WTC11 (cell line): ENCODE measurements at regions not wholly inside any gene's neighbourhood (a gene's known extent, or its start where the extent isn't known, plus 50 kb on each side); places are given as distances from the start of the nearest gene placed in this dataset.

Experiments used
- FOXP1 ChIP-seq: sonication (generic); formaldehyde crosslinking; IDR thresholded peaks from 2 replicates; pipeline ENCODE4 v1.8.0; 2022; ENCODE audit warnings: missing genetic modification reagents, mild to moderate bottlenecking, moderate library complexity, borderline replicate concordance
- NR2C2 ChIP-seq: sonication (generic); formaldehyde crosslinking; IDR thresholded peaks from 2 replicates; pipeline ENCODE4 v1.8.0; 2022; ENCODE audit warnings: mild to moderate bottlenecking, missing genetic modification reagents
- SOX15 ChIP-seq: fragments of 250-450 bp; sonication (Bioruptor Pico); IDR thresholded peaks from 2 replicates; pipeline ENCODE4 v1.9.0; 2021; ENCODE audit warnings: mild to moderate bottlenecking
- TEAD4 ChIP-seq: sonication (generic); formaldehyde crosslinking; IDR thresholded peaks from 2 replicates; pipeline ENCODE4 v1.8.0; 2022; ENCODE audit warnings: mild to moderate bottlenecking, missing genetic modification reagents
- ZNF396 ChIP-seq: fragments of 250-450 bp; sonication (Bioruptor Pico); IDR thresholded peaks from 2 replicates; pipeline ENCODE4 v1.8.0; 2021; ENCODE audit warnings: mild to moderate bottlenecking, moderate library complexity, borderline replicate concordance
- TF ChIP-seq, protein P1 (sequence below): sonication (generic); formaldehyde crosslinking; IDR thresholded peaks from 2 replicates; pipeline ENCODE4 v1.8.0; 2022; ENCODE audit warnings: mild to moderate bottlenecking, missing genetic modification reagents
- TF ChIP-seq, protein P2 (sequence below): fragments of 200-600 bp; IDR thresholded peaks from 2 replicates; pipeline ENCODE4 v1.8.0; 2022; ENCODE audit warnings: antibody characterized with exemption
- TF ChIP-seq, protein P3 (sequence below): sonication (generic); formaldehyde crosslinking; IDR thresholded peaks from 2 replicates; pipeline ENCODE4 v1.8.0; 2022; ENCODE audit warnings: mild to moderate bottlenecking, missing genetic modification reagents
- TF ChIP-seq, protein P4 (sequence below): sonication (generic); formaldehyde crosslinking; IDR thresholded peaks from 2 replicates; pipeline ENCODE4 v1.8.0; 2022; ENCODE audit warnings: mild to moderate bottlenecking, missing genetic modification reagents
- TF ChIP-seq, protein P5 (sequence below): sonication (generic); formaldehyde crosslinking; IDR thresholded peaks from 2 replicates; pipeline ENCODE4 v1.8.1; 2023; ENCODE audit warnings: mild to moderate bottlenecking, missing genetic modification reagents, moderate library complexity

DNA sequence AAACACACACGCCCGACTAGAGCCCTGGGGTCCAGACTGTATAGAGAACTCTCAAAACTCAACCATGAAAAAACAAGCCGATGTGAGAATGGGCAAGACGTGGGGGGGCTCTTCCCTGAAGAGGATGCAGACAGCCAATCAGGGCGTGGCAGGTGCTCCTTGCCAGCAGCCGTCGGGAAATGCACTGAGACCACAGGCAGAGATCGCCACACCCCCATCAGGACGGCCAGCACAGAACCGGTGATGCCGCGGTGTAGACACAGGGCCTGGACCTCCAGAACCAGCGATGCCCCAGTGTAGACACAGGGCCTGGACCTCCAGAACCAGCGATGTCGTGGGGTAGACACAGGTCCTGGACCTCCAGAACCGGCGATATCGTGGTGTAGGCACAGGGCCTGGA is 169.2 kb downstream of the LAT start:
- no peak for TF ChIP-seq TEAD4 (CRISPR knock-in tag)
- TF ChIP-seq, protein P1, sequence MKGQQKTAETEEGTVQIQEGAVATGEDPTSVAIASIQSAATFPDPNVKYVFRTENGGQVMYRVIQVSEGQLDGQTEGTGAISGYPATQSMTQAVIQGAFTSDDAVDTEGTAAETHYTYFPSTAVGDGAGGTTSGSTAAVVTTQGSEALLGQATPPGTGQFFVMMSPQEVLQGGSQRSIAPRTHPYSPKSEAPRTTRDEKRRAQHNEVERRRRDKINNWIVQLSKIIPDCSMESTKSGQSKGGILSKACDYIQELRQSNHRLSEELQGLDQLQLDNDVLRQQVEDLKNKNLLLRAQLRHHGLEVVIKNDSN (CRISPR knock-in tag), result no peak
- TF ChIP-seq, protein P2, sequence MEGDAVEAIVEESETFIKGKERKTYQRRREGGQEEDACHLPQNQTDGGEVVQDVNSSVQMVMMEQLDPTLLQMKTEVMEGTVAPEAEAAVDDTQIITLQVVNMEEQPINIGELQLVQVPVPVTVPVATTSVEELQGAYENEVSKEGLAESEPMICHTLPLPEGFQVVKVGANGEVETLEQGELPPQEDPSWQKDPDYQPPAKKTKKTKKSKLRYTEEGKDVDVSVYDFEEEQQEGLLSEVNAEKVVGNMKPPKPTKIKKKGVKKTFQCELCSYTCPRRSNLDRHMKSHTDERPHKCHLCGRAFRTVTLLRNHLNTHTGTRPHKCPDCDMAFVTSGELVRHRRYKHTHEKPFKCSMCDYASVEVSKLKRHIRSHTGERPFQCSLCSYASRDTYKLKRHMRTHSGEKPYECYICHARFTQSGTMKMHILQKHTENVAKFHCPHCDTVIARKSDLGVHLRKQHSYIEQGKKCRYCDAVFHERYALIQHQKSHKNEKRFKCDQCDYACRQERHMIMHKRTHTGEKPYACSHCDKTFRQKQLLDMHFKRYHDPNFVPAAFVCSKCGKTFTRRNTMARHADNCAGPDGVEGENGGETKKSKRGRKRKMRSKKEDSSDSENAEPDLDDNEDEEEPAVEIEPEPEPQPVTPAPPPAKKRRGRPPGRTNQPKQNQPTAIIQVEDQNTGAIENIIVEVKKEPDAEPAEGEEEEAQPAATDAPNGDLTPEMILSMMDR, result no peak
- TF ChIP-seq, protein P3, sequence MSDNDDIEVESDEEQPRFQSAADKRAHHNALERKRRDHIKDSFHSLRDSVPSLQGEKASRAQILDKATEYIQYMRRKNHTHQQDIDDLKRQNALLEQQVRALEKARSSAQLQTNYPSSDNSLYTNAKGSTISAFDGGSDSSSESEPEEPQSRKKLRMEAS (CRISPR knock-in tag), result no peak
- TF ChIP-seq, protein P4, sequence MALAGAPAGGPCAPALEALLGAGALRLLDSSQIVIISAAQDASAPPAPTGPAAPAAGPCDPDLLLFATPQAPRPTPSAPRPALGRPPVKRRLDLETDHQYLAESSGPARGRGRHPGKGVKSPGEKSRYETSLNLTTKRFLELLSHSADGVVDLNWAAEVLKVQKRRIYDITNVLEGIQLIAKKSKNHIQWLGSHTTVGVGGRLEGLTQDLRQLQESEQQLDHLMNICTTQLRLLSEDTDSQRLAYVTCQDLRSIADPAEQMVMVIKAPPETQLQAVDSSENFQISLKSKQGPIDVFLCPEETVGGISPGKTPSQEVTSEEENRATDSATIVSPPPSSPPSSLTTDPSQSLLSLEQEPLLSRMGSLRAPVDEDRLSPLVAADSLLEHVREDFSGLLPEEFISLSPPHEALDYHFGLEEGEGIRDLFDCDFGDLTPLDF (CRISPR knock-in tag), result no peak
- TF ChIP-seq NR2C2 (CRISPR knock-in tag), result no peak
- TF ChIP-seq, protein P5, sequence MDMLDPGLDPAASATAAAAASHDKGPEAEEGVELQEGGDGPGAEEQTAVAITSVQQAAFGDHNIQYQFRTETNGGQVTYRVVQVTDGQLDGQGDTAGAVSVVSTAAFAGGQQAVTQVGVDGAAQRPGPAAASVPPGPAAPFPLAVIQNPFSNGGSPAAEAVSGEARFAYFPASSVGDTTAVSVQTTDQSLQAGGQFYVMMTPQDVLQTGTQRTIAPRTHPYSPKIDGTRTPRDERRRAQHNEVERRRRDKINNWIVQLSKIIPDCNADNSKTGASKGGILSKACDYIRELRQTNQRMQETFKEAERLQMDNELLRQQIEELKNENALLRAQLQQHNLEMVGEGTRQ (CRISPR knock-in tag), result no peak
- no peak for TF ChIP-seq FOXP1 (CRISPR knock-in tag)
- TF ChIP-seq ZNF396, result no peak
- no peak for TF ChIP-seq SOX15 (CRISPR knock-in tag)
